IPS DF 19.7 (cell line): ENCODE measurements at regions not wholly inside any gene's neighbourhood (a gene's known extent, or its start where the extent isn't known, plus 50 kb on each side); places are given as distances from the start of the nearest gene placed in this dataset.

Experiments used
- DNase-seq: peaks from one replicate; pipeline ENCODE4 v3.0.0-alpha.2; 2013; ENCODE audit warnings: low read depth, low spot score

- DNase-seq, result no peak
Measured at GRCh38 chr14:104385531-104386101, 193.9 kb upstream of the C14orf180 start.

- DNase-seq, result no peak
Measured at GRCh38 chr14:104386151-104386841, 193.3 kb upstream of the C14orf180 start.

- no peak for DNase-seq
Measured at GRCh38 chr14:104387022-104388010, 192.2 kb upstream of the C14orf180 start.

GRCh38 chr14:104388011-104388521 is 191.5 kb upstream of the C14orf180 start:
- no peak for DNase-seq

- DNase-seq, result no peak
Measured at GRCh38 chr14:104388541-104389325, 190.8 kb upstream of the C14orf180 start.

- no peak for DNase-seq
Measured at GRCh38 chr14:104389326-104390220, 190.0 kb upstream of the C14orf180 start.

GRCh38 chr14:104390221-104390931 is 189.2 kb upstream of the C14orf180 start:
- no peak for DNase-seq

GRCh38 chr14:104390941-104391901 is 188.3 kb upstream of the C14orf180 start:
- no peak for DNase-seq

- DNase-seq, result no peak
Measured at GRCh38 chr14:104392001-104392395, 187.6 kb upstream of the C14orf180 start.

- no peak for DNase-seq
Measured at GRCh38 chr14:104392396-104393198, 187.0 kb upstream of the C14orf180 start.

GRCh38 chr14:104393199-104393897 is 186.2 kb upstream of the C14orf180 start:
- no peak for DNase-seq

GRCh38 chr14:104393898-104394381 is 185.6 kb upstream of the C14orf180 start:
- no peak for DNase-seq

GRCh38 chr14:104394409-104394851 is 185.1 kb upstream of the C14orf180 start:
- DNase-seq, result no peak

- no peak for DNase-seq
Measured at GRCh38 chr14:104395276-104395675, 184.3 kb upstream of the C14orf180 start.

- DNase-seq, result no peak
Measured at GRCh38 chr14:104395941-104396681, 183.5 kb upstream of the C14orf180 start.
